ENCODE measurements at regions not wholly inside any gene's neighbourhood (a gene's known extent, or its start where the extent isn't known, plus 50 kb on each side); places are given as distances from the start of the nearest gene placed in this dataset.

DNA sequence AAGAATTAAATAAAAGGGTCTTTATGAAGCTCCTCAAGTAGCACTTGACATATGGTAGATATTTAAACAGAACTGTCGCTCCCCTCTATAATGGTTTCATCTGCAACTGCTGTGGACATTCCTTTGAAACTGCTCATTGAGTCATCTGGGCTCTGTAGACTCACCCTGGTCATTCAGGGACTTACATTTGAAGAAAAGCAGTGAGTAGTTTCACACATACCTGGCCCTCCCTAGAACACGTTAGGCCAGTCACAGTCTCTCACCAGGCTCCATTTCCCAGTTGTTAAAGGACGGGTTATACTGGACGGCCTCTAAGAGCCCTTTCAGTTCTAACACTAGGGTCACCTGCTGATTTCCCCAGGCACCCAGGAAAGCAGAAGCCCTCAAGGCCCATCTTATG is 217.0 kb downstream of the BCL11B start (continued):
- TF ChIP-seq CHD2 (IDR thresholded peaks at IDR 0.05; ENCODE audit: low read depth, low read length): no peak

DNA sequence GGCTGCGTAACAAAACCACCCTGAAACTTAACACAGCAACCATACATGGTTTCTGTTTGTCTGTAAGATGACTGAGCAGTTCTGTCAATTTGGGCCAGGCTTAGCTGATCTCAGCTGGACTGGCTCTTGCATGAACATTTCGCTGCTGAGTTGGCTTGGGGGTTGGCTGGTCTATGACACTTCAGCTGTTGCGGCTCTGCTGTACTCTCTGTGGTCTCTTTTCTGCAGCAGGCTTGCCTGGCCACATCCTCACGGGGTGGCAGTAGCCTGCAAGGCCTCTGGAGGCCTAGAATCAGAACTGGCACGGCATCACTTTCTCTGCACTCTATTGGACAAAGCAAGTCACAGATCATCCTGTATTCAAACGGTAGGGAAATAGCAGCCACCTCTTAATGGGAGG is 216.2 kb downstream of the BCL11B start:
- CTCF ChIA-PET (ENCODE audit: low intra/inter-chr PET ratio, low total read pairs): no interaction called here
- Histone ChIP-seq H3K9me3 (ENCODE audit: low read length) (no peaks in the 10 kb centered on the region), H3K27me3 (ENCODE audit: control insufficient read depth in 1 of 2, insufficient read depth in 2 of 2, low read length in 2 of 2) (no peaks in the 10 kb centered on the region; a peak in 1 of 5 replicates), H3K4me3 (replicated peaks in 1 of 3; ENCODE audit: insufficient read depth in 1 of 3, low read depth in 2 of 3, low read length in 3 of 3) (no peak overlapping the region), H3K27ac (ENCODE audit: extremely low read length, insufficient read depth, low read length) (no peak overlapping the region), H4K20me1 (ENCODE audit: insufficient read depth, low read length) (no peaks in the 10 kb centered on the region), H3K79me2 (ENCODE audit: insufficient read depth, low read length) (no peaks in the 10 kb centered on the region), H3K9ac (ENCODE audit: insufficient read depth, low read depth, low read length) (no peak overlapping the region), H3K36me3 (replicated peaks in 1 of 2; ENCODE audit: control insufficient read depth in 1 of 2, insufficient read depth in 2 of 2, low read length in 2 of 2) (no peaks in the 10 kb centered on the region), H2AFZ (ENCODE audit: low read length) (no peak overlapping the region), H3K4me1 (ENCODE audit: insufficient read depth, low read length) (no peaks in the 10 kb centered on the region), H3K4me2 (ENCODE audit: low read depth, low read length) (no peak overlapping the region)
- DNase-seq (ENCODE audit: low spot score): no peak
- 2% methylated on average over 5 of the region's 6 CpGs for WGBS (ENCODE audit: low lambda C conversion rate)
- no TSS peak for BruUV-seq (replicated peaks)
- FAIRE-seq: no peak
- intact Hi-C loops (cut with micrococcal nuclease; ENCODE audit: unreplicated experiment) (no loop called here), in situ Hi-C loops (cut with HindIII; ENCODE audit: extremely low pct_ligation_motif_present, low pct_unique_long_range_greater_than_20kb) (no loop called here)
- POLR2A ChIA-PET: no interaction called here
- no peak for ATAC-seq
- TF ChIP-seq ZNF34 (CRISPR knock-in tag; IDR thresholded peaks at IDR 0.05; ENCODE audit: borderline replicate concordance) (no peak), MAF1 (CRISPR knock-in tag; IDR thresholded peaks at IDR 0.05; ENCODE audit: borderline replicate concordance) (no peak), ZMYM4 (CRISPR knock-in tag; IDR thresholded peaks at IDR 0.05) (no peak), HOXA5 (CRISPR knock-in tag; IDR thresholded peaks at IDR 0.05) (no peak), JARID2 (CRISPR knock-in tag; IDR thresholded peaks at IDR 0.05; ENCODE audit: insufficient replicate concordance) (no peak), ZNF891 (CRISPR knock-in tag; IDR thresholded peaks at IDR 0.05) (no peak), CHD4 (IDR thresholded peaks at IDR 0.05; ENCODE audit: borderline replicate concordance, low read length) (no peak), ZNF160 (CRISPR knock-in tag; IDR thresholded peaks at IDR 0.05) (no peak)
- TF ChIP-seq, protein P1, sequence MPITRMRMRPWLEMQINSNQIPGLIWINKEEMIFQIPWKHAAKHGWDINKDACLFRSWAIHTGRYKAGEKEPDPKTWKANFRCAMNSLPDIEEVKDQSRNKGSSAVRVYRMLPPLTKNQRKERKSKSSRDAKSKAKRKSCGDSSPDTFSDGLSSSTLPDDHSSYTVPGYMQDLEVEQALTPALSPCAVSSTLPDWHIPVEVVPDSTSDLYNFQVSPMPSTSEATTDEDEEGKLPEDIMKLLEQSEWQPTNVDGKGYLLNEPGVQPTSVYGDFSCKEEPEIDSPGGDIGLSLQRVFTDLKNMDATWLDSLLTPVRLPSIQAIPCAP (CRISPR knock-in tag; IDR thresholded peaks at IDR 0.05; ENCODE audit: low read depth): no peak
- TF ChIP-seq, protein P2, sequence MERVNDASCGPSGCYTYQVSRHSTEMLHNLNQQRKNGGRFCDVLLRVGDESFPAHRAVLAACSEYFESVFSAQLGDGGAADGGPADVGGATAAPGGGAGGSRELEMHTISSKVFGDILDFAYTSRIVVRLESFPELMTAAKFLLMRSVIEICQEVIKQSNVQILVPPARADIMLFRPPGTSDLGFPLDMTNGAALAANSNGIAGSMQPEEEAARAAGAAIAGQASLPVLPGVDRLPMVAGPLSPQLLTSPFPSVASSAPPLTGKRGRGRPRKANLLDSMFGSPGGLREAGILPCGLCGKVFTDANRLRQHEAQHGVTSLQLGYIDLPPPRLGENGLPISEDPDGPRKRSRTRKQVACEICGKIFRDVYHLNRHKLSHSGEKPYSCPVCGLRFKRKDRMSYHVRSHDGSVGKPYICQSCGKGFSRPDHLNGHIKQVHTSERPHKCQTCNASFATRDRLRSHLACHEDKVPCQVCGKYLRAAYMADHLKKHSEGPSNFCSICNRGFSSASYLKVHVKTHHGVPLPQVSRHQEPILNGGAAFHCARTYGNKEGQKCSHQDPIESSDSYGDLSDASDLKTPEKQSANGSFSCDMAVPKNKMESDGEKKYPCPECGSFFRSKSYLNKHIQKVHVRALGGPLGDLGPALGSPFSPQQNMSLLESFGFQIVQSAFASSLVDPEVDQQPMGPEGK (CRISPR knock-in tag; IDR thresholded peaks at IDR 0.05): no peak
- TF ChIP-seq, protein P3, sequence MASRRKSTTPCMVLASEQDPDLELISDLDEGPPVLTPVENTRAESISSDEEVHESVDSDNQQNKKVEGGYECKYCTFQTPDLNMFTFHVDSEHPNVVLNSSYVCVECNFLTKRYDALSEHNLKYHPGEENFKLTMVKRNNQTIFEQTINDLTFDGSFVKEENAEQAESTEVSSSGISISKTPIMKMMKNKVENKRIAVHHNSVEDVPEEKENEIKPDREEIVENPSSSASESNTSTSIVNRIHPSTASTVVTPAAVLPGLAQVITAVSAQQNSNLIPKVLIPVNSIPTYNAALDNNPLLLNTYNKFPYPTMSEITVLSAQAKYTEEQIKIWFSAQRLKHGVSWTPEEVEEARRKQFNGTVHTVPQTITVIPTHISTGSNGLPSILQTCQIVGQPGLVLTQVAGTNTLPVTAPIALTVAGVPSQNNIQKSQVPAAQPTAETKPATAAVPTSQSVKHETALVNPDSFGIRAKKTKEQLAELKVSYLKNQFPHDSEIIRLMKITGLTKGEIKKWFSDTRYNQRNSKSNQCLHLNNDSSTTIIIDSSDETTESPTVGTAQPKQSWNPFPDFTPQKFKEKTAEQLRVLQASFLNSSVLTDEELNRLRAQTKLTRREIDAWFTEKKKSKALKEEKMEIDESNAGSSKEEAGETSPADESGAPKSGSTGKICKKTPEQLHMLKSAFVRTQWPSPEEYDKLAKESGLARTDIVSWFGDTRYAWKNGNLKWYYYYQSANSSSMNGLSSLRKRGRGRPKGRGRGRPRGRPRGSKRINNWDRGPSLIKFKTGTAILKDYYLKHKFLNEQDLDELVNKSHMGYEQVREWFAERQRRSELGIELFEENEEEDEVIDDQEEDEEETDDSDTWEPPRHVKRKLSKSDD (CRISPR knock-in tag; IDR thresholded peaks at IDR 0.05; ENCODE audit: low read depth): no peak
- TF ChIP-seq, protein P4, sequence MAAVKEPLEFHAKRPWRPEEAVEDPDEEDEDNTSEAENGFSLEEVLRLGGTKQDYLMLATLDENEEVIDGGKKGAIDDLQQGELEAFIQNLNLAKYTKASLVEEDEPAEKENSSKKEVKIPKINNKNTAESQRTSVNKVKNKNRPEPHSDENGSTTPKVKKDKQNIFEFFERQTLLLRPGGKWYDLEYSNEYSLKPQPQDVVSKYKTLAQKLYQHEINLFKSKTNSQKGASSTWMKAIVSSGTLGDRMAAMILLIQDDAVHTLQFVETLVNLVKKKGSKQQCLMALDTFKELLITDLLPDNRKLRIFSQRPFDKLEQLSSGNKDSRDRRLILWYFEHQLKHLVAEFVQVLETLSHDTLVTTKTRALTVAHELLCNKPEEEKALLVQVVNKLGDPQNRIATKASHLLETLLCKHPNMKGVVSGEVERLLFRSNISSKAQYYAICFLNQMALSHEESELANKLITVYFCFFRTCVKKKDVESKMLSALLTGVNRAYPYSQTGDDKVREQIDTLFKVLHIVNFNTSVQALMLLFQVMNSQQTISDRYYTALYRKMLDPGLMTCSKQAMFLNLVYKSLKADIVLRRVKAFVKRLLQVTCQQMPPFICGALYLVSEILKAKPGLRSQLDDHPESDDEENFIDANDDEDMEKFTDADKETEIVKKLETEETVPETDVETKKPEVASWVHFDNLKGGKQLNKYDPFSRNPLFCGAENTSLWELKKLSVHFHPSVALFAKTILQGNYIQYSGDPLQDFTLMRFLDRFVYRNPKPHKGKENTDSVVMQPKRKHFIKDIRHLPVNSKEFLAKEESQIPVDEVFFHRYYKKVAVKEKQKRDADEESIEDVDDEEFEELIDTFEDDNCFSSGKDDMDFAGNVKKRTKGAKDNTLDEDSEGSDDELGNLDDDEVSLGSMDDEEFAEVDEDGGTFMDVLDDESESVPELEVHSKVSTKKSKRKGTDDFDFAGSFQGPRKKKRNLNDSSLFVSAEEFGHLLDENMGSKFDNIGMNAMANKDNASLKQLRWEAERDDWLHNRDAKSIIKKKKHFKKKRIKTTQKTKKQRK (IDR thresholded peaks at IDR 0.05; ENCODE audit: low read length): no peak
- TF ChIP-seq, protein P5, sequence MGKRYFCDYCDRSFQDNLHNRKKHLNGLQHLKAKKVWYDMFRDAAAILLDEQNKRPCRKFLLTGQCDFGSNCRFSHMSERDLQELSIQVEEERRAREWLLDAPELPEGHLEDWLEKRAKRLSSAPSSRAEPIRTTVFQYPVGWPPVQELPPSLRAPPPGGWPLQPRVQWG (CRISPR knock-in tag; IDR thresholded peaks at IDR 0.05; ENCODE audit: borderline replicate concordance, low read depth): no peak

Measured in HepG2 (cell line).